Osteoblast (primary cell): ENCODE measurements at regions not wholly inside any gene's neighbourhood (a gene's known extent, or its start where the extent isn't known, plus 50 kb on each side); places are given as distances from the start of the nearest gene placed in this dataset.
"Not testable (repeated sequence)": the region's sequence is repeated elsewhere in the genome, so short reads cannot be mapped to it uniquely, and the experiment has no call there.

Experiments used
- DNase-seq: peaks from one replicate; pipeline ENCODE4 v3.0.0; 2011; ENCODE audit warnings: low spot score, mixed read lengths; ENCODE audit not compliant: insufficient read length; ENCODE audit errors: missing footprints
- H2AFZ ChIP-seq: 2 replicates; pipeline ENCODE4 v1.6.0; 2011; ENCODE audit warnings: mild to moderate bottlenecking, low read length
- H3K27ac ChIP-seq: 2 replicates; pipeline ENCODE4 v1.5.1; 2011; ENCODE audit warnings: mild to moderate bottlenecking, low read depth, low read length, moderate library complexity
- H3K27me3 ChIP-seq: 2 replicates; pipeline ENCODE4 v1.6.0; 2012; ENCODE audit warnings: mild to moderate bottlenecking, control low read depth, inconsistent platforms, low read length, moderate library complexity; ENCODE audit not compliant: insufficient read depth
- H3K36me3 ChIP-seq: 2 replicates; pipeline ENCODE4 v1.5.1; 2011; ENCODE audit warnings: mild to moderate bottlenecking, low read length, control low read depth, moderate library complexity; ENCODE audit not compliant: insufficient read depth
- H3K4me1 ChIP-seq: 2 replicates; pipeline ENCODE4 v1.5.1; 2011; ENCODE audit warnings: mild to moderate bottlenecking, low read length, control low read depth, moderate library complexity; ENCODE audit not compliant: insufficient read depth
- H3K4me2 ChIP-seq: 2 replicates; pipeline ENCODE4 v1.6.0; 2011; ENCODE audit warnings: mild to moderate bottlenecking, low read length; ENCODE audit not compliant: insufficient read depth
- H3K4me3 ChIP-seq: fragments of 200-600 bp; sonication (generic); 3 replicates; pipeline ENCODE4 v1.5.1; 2012; ENCODE audit warnings: mild to moderate bottlenecking, low read length, inconsistent platforms; ENCODE audit not compliant: insufficient read depth
- H3K79me2 ChIP-seq: 2 replicates; pipeline ENCODE4 v1.6.0; 2012; ENCODE audit warnings: mild to moderate bottlenecking, low read length, control low read depth, inconsistent platforms; ENCODE audit not compliant: insufficient read depth
- H3K9me3 ChIP-seq: 2 replicates; pipeline ENCODE4 v1.5.1; 2011; ENCODE audit warnings: low read depth, low read length, control low read depth
- H4K20me1 ChIP-seq: 2 replicates; pipeline ENCODE4 v1.6.0; 2012; ENCODE audit warnings: mild to moderate bottlenecking, low read length, control low read depth; ENCODE audit not compliant: insufficient read depth
- CTCF ChIP-seq: IDR thresholded peaks from 2 replicates; pipeline ENCODE4 v1.5.1; 2011; ENCODE audit warnings: mild to moderate bottlenecking, low read depth, low read length, moderate library complexity; ENCODE audit errors: extremely low read depth

- H3K4me1 ChIP-seq, result no peaks in the 10 kb centered on the region
- H3K79me2 ChIP-seq, result no peaks in the 10 kb centered on the region
- TF ChIP-seq CTCF, result no peak
- no peak overlapping the region for H3K4me3 ChIP-seq
- H3K27me3 ChIP-seq, result no peaks in the 10 kb centered on the region
- H3K27ac ChIP-seq, result no peak overlapping the region
- DNase-seq, result no peak
- no peaks in the 10 kb centered on the region for H4K20me1 ChIP-seq
- H3K4me2 ChIP-seq, result no peak overlapping the region
- no peak overlapping the region for H2AFZ ChIP-seq
- H3K9me3 ChIP-seq, result no peaks in the 10 kb centered on the region
- no peaks in the 10 kb centered on the region for H3K36me3 ChIP-seq
Observed at GRCh38 chr4:81592701-81593100, 121.0 kb upstream of the RASGEF1B start.

- no peak for TF ChIP-seq CTCF
- H2AFZ ChIP-seq, result no peak overlapping the region
- H3K4me1 ChIP-seq, result no peaks in the 10 kb centered on the region
- no peaks in the 10 kb centered on the region for H3K27me3 ChIP-seq
- no peaks in the 10 kb centered on the region for H3K9me3 ChIP-seq
- H4K20me1 ChIP-seq, result no peaks in the 10 kb centered on the region
- H3K4me3 ChIP-seq, result no peak overlapping the region
- DNase-seq, result no peak
- no peak overlapping the region for H3K4me2 ChIP-seq
- H3K36me3 ChIP-seq, result no peaks in the 10 kb centered on the region
- no peaks in the 10 kb centered on the region for H3K79me2 ChIP-seq
- H3K27ac ChIP-seq, result no peak overlapping the region
Observed at GRCh38 chr4:81590596-81590995, 118.9 kb upstream of the RASGEF1B start.

DNA sequence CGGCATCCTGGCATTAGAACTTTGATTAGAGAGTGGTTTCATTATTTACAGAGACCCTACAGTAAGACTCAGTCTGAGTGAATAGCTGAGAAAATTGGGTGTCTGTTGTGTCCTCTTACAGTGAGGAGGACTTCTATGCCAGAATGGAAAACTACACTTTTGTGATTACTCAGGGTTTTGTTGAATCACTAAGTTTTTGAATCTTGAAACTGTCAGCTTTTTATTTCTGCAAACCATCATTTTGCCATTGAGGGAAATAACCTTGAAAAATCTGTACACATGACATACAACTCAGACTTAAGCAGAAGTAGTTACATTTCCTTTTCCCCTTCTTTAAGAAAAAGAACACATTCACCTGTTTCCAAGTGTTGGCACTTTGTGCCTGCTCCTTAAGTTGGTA is 117.6 kb upstream of the RASGEF1B start:
- H3K27me3 ChIP-seq, result no peaks in the 10 kb centered on the region
- DNase-seq, result no peak

GRCh38 chr4:81586706-81587105 is 115.0 kb upstream of the RASGEF1B start:
- no peak for DNase-seq
- Histone ChIP-seq H3K27me3 (no peaks in the 10 kb centered on the region), H3K79me2 (no peaks in the 10 kb centered on the region), H3K4me2 (no peak overlapping the region), H3K4me1 (no peaks in the 10 kb centered on the region), H3K4me3 (no peak overlapping the region), H4K20me1 (no peaks in the 10 kb centered on the region), H2AFZ (no peak overlapping the region), H3K27ac (no peak overlapping the region), H3K9me3 (no peaks in the 10 kb centered on the region), H3K36me3 (no peaks in the 10 kb centered on the region)
- no peak for TF ChIP-seq CTCF

More for the DNA sequence above, 117.6 kb upstream of the RASGEF1B start:
- Histone ChIP-seq H2AFZ (no peak overlapping the region), H3K4me1 (no peaks in the 10 kb centered on the region), H3K36me3 (no peaks in the 10 kb centered on the region), H3K9me3 (no peaks in the 10 kb centered on the region), H3K79me2 (no peaks in the 10 kb centered on the region), H3K4me2 (no peak overlapping the region), H3K27ac (no peak overlapping the region), H4K20me1 (no peaks in the 10 kb centered on the region), H3K4me3 (no peak overlapping the region)
- no peak for TF ChIP-seq CTCF

GRCh38 chr4:81580994-81581374 is 109.3 kb upstream of the RASGEF1B start:
- not testable (repeated sequence) for H2AFZ ChIP-seq, H3K79me2 ChIP-seq, H3K4me1 ChIP-seq, H3K4me3 ChIP-seq, H3K27me3 ChIP-seq, H3K36me3 ChIP-seq, H3K27ac ChIP-seq, H3K4me2 ChIP-seq, DNase-seq, H4K20me1 ChIP-seq, H3K9me3 ChIP-seq
